CD4-positive, alpha-beta T cell treated with Interleukin-15 for 1 hour (primary cell): ENCODE measurements at regions not wholly inside any gene's neighbourhood (a gene's known extent, or its start where the extent isn't known, plus 50 kb on each side); places are given as distances from the start of the nearest gene placed in this dataset.
"Not testable (repeated sequence)": the region's sequence is repeated elsewhere in the genome, so short reads cannot be mapped to it uniquely, and the experiment has no call there.

ENCODE experiments used
- DNase-seq: peaks from one replicate; pipeline ENCODE4 v3.0.0-alpha.2; 2020

DNA sequence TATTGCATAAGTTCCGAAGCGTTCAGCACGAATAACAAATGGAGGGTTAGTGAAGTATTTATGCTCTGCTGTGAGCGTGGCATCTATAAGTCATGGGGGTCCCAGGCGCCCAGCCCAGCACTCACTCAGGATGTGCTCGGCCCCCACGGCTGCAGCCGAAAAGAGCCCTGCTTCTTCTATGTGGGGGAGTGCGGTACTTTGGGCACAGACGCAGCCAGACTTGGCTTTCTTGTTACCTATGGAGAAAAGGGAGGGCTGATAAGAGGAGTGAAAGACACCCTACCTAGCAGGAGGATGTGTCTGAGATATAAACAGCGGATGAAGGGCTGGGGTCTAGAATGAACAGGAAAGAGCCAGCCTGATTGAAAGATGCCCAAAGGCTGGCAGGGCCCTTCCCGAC, 51.4 kb downstream of the MRPL36 start:
- no peak for DNase-seq

DNA sequence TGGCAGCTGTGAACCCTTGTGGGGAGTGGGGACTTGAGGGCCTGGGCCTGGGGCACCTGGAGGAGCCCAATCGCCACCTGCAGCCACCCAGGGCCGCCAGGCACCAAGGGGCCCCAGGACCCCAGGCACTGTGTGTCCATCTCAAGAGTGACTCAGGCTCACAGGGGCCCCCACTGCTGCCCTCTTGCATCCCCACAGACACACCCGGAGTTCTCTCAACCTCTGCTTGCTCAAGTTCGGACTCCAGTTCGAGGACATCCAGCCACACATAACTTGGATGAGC, 51.9 kb downstream of the MRPL36 start:
- no peak for DNase-seq

GRCh38 chr5:1747079-1747802, 52.4 kb downstream of the MRPL36 start:
- DNase-seq, result no peak

DNA sequence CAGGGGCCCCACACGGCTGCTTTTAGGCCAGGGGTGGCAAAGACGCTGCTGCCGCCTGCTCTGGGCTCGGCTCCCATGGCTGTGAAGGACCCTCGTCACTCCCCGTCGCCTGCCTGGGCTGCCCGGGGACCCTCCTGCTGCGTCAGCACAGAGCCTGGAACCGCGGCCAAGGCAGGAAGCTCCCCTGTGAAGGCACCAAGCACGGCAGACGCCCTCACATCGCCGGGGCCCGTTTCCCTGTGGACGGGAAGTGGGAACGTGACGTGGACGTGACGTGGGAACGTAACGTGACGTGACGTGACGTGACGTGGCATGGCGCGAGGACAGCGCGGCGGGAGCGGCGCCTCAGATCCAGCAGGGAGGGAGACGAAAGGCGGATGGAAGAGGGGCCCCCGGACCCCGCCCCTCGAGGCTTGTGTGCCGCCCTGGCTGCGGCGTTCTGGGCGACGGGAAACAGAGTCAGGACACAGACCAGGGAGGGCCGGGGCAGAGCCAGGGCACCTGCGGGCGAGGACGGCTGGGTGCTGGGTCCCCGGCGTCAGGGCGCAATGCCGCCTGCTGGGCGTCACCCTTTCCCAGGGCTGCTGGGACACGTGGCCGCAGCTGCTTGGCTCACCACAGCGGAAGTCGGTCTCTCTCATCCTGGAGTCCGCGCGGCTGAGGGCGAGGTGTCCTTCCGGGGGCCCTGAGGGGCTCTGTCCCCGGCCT, 53.1 kb downstream of the MRPL36 start:
- DNase-seq, result no peak

DNA sequence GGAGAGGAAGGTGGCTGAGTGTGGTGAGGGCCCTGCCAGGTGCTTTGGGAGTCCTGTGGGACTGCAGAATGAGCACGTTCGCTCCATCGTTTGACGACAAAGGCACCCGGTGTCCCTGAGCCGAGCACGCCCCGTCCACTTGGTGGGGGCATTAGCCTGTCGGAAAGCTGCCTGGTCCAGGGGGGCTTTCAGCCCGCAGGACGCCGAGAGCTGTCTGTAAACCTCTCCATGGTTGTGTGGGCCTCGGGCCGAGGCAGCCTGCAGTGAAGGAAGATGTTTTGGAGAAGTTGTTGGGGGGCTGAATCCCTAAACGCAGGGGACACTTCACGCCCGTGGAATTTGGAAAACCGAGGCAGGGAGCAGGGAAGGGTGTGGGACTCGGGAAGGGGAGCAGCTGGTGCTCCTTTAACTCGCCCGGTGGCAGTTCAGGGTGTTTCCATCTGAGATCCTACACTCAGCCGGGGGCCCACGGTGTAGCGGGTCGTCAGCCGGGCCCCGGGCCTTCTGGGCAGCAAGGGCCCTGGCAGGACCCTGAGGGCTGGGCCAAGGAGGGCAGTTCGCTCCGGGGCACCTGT, 53.8 kb downstream of the MRPL36 start:
- no peak for DNase-seq

DNA sequence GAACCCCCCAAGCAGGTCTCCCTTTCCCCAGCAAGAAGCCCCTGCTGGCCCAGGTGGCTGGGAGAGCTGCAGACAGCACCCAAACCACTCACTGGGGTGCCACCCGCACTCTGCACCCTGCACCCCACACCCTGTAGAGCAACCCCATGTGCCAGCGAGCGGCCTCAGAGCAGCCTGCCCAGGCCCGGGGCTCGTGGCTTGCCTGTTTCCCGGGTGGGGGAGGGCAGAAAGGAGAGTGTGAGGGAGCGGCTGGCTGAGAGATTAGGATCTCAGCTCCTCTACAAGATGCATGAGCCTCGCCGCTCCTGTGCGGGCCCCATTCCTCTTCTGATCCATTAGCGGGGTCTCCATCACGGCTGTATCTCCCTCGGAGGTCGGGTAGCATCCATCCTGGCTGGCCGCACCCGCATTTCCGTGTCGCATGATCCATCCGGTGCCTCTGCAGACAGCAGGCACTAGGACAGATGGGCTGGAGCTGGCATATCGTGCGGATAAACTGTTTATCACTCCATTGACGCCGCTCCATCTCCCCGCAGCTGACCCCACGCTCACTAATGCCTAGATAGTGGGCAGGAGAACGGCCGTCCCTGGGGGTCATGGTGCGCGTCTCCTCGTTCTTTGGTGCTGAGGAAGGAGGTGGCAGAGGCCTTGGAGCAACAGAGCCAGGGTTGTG, 54.4 kb downstream of the MRPL36 start:
- no peak for DNase-seq

- no peak for DNase-seq
Measured at GRCh38 chr5:1744393-1745122, 55.1 kb downstream of the MRPL36 start.

- DNase-seq, result no peak
Measured at GRCh38 chr5:1743769-1744085, 55.9 kb downstream of the MRPL36 start.

DNA sequence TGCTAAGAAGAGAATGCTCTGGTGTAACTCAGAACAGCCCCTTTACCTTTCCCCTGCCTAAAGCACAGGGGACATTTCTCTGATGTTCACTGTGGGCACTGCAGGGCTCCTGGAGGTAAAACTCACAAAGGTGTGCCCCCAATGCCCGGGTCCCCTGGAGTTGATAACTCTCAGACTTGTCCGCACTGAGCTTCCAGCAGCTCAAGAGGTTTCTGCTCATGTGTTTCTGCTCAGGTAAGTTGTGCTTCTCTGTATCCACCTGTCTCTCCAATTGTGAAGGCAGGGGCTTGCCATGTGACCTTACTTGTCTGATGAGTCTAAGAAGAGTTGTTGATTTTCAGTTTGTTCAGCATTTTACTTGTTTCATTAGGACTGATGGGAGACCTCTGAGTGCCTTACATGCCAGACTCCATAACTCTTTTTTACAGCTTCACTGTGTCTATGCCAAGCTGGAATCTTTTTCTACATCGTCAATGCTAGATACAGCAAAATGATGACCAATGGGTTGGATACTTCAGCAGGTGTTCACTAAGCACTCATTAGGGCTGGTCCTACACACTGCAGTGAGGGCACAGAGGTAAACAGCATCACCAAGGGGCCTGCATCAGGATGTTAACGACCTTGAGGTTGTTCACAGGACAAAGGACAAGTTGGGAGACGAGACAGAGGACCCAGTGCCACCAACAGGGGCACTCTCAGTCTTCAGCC, 56.4 kb downstream of the MRPL36 start:
- no peak for DNase-seq

DNA sequence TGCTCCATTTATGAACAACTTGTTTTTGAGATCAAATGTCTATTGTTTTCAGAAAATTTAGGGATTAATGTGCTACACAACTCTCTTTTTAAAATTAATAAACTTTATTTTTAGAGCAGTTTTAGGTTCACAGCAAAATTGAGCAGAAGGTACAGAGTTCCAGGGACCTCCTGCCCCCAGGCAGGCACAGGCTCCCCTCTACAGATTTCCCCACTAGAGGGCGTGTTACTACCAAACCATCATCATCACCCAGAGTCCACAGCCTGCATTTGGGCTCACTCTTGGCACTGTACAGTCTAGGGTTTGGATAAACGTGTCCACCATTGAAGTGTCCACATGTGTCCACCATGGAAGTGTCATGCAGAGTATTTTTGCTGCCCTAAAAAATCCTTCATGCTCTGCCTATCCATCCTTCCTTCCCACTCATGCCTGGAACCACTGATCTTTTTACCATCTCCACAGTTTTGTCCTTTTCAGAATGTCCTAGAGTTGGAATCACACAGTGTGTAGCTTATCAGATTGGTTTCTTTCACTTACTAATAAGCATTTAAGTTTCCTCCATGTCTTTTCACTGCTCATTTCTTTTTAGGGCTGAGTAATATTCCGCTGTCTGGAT, 61.7 kb downstream of the MRPL36 start:
- no peak for DNase-seq

GRCh38 chr5:1736889-1737711, 62.5 kb downstream of the MRPL36 start:
- DNase-seq, result no peak

- DNase-seq, result no peak
Measured at GRCh38 chr5:1736065-1736464, 63.6 kb downstream of the MRPL36 start.

DNA sequence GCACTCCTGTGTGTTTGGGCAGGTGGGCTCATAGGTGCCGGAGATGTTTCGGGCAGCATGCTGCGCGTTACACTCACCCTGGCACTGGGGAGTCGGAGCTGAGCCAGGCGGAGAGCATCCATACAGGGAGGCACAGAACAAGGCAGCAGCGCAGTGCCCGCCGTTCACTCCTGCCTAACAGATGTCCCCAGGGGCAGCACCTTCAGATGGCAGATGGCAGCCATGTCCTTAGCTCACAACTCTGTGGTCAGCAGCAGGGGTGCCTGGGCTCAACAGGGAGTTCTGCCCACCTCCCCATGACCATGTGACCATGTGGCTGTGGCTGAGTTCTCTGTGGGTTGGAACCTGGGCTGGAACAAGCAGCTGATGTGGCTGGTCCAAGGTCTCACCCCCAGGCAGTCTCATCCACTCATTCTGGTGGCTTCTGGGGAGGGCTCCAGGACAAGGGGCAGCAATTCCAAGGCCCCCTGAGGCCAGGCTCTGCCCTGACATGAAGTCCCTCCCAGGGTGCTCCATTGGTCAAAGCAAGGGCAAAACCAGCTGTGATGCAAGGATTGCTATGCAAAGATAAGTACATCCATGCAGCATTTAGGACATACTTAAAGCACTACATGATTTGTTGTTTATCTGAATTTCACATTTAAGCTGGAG, 64.2 kb downstream of the MRPL36 start:
- no peak for DNase-seq

DNA sequence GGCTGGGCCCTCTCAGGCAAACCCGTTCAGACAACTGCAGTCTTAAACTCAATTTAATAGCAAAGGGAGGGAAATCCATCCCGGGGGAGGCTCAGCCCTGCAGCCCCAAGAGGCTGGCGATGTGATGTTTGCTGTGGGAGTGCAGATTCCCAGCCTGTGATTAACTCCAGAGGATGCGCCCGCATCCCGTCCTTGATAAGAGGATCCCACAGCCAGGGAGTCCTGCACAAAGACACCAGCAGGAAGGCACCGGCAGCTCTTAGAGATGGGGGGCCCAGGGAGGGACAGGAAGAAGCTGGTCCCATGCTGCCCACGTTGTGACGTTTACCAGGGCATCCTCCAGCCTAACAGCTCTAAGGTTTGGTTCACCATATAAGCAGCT, 64.7 kb downstream of the MRPL36 start:
- no peak for DNase-seq

GRCh38 chr5:1734271-1734907, 65.2 kb downstream of the MRPL36 start:
- no peak for DNase-seq

DNA sequence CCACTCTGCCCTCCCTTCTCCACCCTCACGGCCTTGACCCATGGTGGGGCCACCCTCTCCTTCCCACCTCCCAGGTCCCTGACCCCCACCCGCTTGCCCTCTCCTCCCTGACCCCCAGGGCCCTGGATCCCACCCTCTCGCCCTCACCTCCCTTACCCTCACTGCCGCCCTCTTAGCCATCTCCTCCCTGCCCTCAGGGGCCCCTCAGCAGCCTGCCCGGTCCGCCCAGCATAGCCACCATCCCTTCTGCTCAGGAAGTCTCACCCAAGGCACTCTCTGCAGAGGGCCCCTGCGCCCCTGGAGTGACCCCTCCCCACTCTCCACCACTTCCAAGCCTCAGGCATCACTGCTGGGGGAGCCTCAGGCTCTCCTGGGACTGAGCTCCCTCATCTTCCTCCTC, 66.3 kb downstream of the MRPL36 start:
- no peak for DNase-seq

GRCh38 chr5:1732945-1733344, 66.7 kb downstream of the MRPL36 start:
- no peak for DNase-seq

DNA sequence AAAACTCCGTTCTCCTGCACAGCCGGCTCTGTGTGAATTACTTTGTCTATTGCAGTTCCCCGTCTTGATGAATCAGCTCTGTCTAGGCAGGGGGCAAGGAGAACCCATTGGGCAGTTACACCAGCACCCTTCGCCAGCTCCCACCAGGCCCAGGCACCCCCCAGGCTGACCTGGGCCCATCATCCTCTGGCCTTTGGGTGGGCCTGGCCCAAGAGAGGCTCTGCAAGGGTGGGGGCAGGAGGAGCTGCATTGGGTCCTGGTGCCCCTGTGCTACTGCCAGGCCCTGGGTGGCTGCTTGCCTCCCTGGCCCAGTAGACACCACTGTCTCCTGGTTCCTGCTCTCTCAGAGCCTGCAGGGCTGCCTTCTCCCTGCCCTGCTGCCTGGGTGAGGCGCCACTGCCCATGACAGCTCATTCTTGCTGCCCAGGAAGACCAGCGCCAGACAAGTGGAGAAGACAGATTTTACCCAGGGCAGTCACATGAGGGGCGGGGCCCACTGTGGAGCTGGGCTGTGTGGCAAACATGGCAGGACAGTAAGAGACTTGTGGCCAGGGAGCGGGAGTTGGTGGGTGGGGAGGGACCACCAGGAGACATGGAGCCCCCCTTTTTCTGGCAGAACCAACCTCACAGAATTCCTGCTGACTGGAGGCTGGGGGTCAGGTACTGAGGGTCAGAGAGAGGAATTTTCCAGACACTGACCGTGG, 67.2 kb downstream of the MRPL36 start:
- no peak for DNase-seq

DNA sequence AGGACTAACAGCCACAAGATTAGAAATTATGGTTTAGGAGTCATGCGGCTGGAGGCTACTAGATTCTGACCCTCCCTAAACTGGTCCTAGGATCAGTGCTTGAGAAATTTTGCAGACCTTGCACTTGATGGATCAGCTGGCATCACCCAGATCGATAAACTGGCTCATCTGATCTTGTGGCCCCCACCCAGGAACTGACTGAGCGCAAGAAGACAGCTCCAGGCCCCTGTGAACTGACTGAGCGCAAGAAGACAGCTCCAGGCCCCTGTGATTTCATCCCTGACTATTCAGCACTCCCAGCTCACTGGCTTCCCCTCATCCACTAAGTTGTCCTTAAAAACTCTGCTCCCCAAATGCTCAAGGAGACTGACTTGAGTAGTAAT, 67.8 kb downstream of the MRPL36 start:
- DNase-seq, result not testable (repeated sequence)
